SIG-M5 treated with dmso at 0.1 percent for 504 hours (cell line): ENCODE measurements at regions not wholly inside any gene's neighbourhood (a gene's known extent, or its start where the extent isn't known, plus 50 kb on each side); places are given as distances from the start of the nearest gene placed in this dataset.
"Not testable (repeated sequence)": the region's sequence is repeated elsewhere in the genome, so short reads cannot be mapped to it uniquely, and the experiment has no call there.

Experiments
- DNase-seq: peaks from one replicate; lab custom pipeline; 2025; ENCODE audit not compliant: unreplicated experiment; lab: John Stamatoyannopoulos, UW

DNA sequence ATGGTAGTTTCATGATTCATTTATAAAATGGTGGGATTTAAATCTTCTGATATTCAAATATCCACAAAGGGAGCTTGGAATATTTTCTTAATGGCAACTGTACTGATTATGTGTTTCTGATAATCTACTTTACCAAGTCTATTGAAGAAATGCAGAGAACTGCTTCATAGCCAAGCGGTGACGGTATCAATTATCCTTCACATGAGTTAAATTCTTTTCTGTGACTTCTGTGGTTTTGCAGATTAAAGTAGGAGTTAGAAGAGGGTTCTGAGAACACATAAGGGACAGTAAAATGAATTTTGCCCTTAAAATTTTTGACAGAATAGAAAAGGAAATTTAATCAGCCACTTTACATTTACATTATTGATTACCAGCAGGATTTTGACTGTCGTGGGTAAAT is 563.2 kb downstream of the GBE1 start:
- no peak for DNase-seq

DNA sequence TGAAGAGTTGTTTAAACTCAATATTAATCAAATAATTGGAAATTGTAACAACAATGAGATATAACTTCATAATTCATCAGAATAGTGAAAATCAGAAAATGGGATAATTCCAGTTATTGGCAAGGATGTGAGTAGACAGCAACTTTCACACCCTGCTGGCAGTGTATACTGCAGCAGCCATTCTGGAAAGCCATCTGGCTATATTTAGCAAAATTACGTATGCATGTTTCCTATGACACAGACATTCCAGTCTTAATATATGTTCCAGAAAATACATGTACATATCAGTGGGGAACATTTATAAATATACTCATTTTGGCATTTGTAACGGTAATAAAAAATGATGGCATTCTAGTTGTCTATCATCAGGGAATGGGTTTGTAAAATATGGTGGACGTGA is 564.1 kb downstream of the GBE1 start:
- DNase-seq = no peak

DNA sequence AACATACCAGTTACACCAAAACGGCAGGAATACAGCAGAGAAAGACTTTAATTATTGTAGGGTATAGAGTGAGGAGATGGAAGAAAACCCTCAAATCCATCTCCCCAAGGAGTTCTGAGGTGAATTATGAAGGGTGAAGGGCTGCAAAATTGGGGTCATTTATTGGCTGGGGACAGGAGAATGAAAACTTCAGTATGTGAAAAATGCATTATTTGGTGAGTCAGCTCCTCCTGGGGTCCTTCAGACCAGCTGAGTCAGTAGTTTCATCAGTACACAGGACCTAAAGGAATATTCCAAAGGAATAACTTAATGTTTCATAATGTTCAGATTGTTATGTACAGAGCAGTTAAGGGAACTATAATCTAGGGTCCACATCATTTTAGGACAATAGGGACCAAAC is 566.0 kb downstream of the GBE1 start:
- no peak for DNase-seq

DNA sequence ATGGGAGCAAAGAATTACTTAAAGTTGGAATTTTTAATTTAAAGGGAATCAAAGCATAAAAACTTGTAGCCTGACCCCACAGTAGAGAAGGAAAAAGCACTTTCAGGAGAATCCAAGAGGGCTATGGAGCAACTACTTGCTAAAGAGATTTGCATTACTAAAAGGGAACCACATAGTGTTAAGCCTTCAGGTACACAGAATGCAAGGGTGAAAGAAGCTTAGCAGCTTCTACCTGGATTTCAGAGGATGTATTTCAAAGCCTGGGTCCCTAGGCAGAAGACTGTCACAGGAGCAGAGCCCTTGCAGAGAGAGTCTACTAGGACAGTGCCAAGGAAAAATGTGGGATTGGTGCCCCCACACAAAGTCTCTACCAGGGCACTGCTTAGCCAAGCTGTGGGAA is 575.0 kb downstream of the GBE1 start:
- no peak for DNase-seq

DNA sequence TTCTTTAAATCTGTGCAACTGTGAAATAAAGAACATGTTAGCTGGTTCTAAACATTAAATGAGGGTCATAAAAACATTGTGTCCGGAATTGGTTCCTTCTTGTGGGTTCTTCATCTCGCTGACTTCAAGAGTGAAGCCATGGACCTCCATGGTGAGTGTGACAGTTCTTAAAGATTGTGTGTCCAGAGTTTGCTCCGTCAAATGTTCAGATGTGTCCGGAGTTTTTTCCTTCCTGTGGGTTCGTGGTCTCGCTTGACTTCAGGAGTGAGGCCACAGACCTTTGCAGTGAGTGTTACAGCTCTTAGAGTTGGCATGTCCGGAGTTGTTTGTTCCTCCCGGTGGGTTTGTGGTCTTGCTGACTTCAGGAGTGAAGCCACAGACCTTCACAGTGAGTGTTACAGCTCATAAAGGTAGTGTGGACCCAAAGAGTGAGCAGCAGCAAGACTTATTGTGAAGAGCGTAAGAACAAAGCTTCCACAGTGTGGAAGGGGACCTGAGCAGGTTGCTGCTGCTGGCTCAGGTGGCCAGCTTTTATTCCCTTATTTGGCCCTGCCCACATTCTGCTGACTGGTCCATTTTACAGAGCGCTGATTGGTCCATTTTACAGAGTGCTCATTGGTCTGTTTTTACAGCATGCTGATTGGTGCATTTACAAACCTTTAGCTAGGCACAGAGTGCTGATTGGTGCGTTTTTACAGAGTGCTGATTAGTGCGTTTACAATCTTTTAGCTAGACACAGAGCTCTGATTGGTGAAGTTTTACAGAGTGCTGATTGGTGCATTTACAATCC is 579.2 kb downstream of the GBE1 start:
- DNase-seq = not testable (repeated sequence)

DNA sequence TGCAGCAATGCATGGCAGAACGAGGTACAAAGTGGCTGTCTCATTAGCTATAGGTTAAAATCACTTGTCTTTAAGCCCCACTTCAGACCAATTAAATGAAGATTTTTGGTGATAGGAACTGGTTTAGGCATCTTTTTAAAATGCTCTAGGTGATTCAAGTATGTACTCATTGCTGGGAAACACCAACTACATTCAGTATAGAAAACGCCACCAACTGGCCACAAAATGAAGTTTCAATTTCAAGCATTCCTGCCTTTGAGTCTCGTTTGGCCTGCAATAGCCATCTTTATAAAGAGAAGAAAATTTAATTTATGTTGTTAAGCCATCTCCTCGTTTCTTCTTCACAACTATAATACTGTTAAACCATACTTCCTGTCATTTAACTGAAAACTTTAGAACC is 587.9 kb downstream of the GBE1 start:
- DNase-seq = peak; percentile 17

DNA sequence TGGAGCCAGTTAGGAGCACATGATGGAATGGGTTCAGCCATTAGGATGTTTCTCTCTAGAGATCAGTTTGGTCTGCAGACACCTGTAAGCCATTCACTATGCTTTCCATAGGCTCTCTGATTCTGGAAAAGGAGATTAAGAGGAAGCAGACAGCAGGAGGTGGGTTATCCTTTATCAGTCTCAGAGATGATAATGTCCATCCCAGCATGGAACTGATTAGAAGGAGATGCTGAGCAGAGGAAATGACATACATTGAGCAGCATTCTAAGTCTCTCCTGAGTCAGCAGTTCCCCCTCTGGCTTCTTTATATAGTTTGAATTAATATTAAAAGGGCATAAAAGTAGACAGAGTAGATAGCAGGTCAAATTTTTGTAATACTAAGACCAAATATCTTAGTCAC is 591.1 kb downstream of the GBE1 start:
- DNase-seq = no peak

DNA sequence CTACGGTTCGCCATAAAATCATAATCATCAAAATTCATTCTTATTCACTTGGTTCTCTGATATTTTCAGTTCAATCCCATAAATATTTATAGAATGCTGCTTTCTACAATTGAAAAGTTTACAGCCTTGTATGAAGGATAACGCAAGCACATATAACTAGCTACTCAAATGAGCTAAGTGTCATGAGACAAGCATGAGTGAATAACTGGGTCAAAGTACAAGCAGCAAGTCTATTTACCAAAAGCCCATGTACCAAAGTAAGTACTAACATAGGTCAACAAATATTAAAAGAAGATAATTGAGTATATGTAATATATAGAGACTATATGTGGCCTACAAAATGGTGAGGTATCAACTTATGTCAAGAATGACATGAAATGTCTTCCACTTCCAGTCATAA is 596.6 kb downstream of the GBE1 start:
- DNase-seq = no peak

DNA sequence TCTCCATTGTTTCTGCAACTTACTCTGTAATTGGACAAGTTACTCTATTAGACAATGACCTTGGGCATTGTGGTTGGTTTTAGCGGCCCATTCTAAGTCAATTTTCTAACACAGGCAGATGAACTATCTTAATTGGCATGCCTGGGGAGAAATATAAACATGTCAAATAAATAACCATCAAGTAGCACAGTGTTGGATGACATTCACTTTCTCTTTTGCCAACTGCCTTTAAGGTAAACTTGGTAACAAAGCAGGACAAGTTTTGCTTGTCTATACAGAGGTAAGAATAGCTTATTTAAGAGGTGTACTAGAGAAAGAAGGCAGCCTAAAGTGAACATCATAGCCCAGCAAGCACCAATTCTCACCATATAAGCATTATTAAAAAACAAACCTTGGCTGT is 599.6 kb downstream of the GBE1 start:
- DNase-seq = no peak

DNA sequence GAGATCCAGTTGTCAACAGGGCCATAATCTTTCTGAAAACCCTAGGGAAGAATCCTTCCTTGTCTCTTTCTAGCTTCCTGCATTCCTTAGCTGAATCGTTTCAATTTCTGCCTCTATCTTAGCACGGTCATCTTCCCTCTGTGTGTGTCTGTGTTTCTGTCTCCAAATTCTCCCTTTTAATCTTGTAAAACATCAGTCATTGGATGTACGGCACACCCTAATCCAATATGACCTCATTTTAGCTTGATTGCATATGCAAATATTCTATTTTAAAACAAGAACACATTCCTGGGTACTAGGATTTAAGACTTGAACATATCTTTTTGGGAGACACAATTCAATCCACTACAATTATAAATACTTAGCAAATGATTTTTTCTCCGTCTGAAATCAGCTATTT is 600.3 kb downstream of the GBE1 start:
- DNase-seq = no peak

DNA sequence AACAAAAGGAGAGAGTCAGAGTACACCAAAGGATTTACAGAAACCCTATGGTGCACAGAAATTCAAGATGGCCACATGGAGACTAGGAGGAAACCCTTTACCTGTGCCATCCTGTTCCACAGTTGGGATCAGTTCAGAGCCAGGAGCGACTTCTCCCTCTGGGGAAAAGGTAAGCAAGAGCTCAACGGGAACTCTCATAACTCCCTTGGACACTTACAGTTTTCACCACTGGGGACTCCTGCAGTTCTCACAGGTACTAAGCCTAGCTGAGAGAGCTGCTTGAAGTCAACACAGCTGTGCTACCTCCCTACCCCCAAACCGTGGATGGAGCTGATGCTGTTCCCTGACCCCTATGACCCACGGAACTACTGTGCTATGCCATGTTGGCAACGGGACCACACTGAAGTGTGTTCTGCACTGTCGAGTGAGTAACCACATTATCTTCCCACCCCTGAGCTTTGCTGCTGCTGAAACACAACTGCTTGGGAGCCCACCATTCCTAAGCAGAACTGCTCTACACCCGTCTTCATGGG is 606.8 kb downstream of the GBE1 start:
- no peak for DNase-seq

DNA sequence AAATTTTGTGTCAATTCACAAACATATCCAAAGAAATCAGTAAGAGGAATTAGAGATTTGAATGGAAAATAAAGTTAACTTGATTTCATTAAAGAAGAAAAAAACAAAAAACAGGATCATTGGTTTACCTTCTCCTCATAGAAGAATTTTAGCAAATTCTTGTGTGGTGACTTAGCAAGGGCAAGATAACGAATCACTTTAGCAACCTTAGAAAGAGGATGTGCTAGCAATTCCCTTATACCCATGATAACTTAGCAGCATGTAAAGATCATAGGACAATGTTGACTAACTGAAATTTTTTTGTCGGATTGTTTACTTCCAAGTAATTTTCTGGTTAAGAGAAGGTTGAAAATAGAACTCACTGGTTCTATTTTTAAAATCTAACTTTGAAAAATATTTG is 609.3 kb downstream of the GBE1 start:
- DNase-seq = no peak

DNA sequence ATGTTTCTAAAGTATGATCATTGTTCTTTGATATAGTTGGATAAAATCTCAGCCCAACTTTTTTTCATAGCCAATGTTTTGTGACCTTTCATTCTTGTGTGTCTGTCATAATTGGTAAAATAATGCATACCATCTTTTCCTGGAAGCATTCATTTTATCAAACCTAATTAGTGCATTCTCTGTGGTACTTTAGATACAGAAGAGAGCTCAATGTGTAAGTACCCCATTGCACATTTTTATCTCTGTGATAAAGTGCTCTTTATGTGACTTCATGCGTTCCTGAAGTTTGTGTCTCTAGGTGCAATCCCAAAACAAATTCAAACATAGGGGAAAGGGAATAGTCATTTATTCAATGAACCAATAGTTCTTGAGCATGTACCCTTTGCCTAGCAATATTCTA is 628.5 kb downstream of the GBE1 start:
- no peak for DNase-seq

DNA sequence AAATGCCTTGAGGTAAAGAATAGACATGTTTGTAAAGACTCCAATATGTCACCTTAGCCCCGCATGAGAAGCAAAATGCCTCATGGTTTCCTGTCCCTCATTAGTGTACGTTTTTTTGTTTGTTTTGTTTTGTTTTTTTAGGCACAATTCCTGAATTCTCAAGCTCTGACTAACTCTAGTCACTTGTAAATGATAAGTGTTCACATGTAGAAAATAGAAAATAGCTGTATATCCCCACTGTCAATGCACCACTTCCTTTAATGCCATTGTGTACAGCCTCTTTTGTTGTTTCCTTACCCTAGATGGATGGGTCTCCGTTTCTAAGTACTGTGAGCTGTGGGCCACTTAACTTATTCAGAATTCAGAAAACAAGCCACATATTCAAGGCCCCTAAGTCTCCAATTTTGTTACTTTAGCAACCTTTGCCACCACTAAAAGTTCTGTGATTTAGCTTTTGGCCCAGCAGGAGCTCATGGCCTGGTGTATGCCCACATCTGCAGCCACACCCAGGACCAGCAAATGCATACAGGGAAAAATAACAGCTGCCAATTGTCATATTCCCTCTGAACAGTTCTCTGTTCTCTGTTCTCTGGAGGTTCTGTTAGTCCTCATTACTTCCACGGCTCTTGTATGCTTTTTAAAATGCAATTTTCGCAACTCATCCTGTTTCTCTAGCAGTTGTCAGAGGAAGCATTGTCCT is 655.5 kb downstream of the GBE1 start:
- DNase-seq = no peak

DNA sequence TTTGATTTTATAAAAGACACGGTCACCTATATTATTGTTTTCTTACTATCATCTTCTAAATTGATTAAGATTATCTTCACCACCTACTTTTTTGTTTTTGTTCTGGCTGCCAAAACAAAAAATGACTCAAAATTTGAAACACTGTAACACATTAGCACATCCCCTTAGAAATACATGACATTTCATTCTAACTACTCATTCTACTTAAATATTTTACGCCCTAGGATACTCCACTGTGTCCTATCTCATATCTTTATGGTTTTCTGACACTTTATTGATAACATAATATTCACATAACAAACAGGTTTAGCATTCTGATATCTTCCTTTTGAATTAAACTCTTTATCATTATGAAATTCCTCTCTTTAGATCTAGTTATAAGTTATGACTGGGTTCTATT is 656.2 kb downstream of the GBE1 start:
- DNase-seq = no peak

DNA sequence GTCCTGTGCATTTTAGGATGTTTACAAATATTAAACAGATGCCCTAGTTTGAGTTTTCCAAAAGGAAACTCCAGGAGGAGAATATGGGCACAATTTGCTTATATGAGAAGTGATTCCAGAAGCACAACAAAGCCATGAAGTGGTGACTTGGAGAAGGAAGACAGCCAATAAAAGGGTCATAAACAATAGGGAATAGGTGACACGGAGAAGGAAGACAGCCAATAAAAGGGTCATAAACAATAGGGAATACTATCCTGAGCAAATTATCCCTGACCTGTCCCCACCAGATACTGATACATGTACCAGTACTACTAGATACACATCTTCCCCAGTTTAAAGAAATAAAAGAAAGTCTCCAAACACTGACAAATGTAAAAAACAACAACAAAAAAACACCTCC is 663.6 kb downstream of the GBE1 start:
- no peak for DNase-seq

DNA sequence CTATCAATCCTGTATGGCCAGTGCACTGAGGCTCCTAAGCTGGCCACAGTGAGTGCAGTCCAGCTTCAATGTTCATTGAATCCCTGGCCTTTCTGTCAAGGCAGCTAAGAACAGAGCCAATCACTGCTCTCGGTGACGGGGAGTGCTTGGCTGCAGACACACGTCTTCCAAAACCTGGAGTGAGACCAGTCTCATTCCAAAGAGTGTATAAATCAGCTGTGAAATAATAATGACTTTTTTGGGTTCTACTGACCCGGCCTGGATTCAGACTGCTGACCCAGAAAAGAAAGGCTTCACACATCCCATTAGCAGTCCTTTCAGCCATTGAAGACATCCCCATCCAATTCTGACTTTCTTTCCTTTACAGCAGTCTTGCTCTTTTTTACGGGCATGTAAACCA is 665.5 kb downstream of the GBE1 start:
- no peak for DNase-seq

DNA sequence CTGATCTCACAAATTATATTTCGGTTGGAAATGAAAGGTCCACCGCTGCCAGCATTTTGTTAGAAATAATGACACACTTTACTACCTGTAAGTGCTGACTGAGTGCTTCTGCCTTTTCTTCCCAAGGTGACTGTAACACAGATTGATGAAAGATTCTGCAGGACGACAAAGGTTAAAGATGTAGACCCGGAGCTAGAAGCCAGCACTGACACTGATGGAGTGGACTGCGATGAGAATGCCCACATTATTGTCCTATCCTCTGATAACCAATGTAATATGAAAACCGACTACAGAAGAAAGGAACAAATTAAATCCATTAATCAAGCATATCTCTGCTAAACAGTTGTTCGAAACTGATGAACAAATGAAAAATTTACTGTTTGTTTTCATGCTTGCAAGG is 666.5 kb downstream of the GBE1 start:
- DNase-seq = no peak

DNA sequence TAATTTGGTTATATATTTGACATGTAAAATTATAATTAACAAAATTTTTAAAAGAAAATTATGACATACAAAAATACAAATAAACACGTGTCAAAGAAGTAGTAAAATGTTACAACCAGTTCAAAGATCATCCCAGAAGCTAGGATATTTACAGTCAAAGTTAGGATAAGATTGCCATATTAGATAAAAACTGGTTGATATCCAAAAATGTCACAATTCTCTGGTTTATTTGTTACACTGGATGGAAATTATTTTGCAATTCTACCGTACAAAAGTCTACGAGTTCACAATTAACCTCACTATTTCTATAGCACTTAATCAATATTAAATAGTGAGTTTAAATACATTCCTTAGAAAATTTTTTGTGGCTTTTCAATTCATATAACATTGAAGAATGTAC is 673.8 kb downstream of the GBE1 start:
- DNase-seq = no peak

DNA sequence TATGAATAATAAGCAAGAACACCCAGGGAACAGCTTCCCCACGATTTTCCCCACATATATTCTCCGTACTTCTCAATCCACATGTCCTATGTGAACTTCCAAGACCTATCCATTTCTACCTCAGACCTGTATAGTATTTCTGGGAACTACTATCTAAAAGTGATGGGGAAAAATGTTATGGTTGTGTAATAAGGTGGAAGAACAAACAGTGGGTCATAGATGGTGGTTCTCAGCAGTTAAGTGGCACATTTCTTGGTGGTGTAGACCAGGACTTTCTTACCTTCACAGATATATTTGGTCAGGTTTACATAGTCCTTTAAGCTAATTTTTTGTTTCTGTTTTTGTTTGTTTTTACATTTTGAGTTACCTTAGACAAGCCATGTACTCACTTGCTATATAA is 675.1 kb downstream of the GBE1 start:
- DNase-seq = no peak

DNA sequence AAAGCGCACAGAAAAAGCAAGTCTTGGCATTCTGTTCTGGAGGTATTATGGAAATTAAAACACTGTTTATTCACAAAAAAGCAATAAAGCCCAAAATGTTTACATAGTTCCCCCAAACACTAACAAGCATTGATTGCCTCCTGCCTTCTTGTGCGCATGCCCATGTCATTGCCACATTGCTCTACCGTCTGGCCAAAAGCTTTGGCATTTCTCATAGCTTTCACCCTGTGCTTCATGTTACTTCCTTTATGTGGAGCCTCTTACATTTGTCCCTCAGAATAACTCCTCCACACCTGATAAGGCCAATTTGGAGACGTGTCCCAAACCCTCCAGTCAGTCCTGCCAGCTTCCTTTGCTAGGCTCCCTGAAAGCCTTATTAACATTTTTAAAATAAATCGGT is 680.8 kb downstream of the GBE1 start:
- DNase-seq = no peak

DNA sequence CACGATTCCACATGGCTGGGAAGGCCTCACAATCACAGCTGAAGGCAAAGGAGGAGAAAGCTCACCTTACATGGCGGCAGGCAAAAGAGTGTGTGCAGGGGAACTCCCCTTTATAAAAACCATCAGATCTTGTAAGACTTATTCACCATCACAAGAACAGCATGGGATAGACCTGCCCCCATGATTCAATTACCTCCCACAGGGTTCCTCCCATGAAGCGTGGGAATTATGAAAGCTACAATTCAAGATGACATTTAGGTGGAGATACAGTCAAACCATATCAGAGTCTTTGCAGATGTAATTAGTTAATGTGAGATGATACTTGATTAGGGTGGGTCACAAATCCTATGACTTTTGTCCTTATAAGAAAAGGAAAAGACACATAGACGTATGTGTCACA is 688.9 kb downstream of the GBE1 start:
- DNase-seq = no peak

DNA sequence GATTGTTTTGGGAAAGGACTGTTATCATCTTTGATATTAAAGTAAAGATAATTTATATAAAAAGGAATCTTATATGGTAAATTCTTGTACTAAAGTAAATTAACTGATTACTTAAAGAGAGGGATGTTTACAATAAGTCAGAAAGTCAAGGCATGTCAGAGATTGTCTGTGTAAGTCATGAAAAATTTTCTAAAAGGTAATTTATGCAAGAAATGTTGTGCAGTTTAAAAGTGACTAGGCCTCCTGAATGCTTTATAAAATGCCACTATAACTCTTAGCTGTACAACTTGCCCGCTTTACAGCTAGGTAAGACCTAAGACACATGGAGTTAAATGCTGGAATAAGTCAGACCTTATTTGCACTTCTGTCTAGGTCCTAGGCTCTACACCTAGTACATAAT is 692.9 kb downstream of the GBE1 start:
- DNase-seq = no peak
